Activated CD8-positive, alpha-beta T cell treated with anti-CD3 and anti-CD28 coated beads for 36 hours (primary cell): ENCODE measurements at regions not wholly inside any gene's neighbourhood (a gene's known extent, or its start where the extent isn't known, plus 50 kb on each side); places are given as distances from the start of the nearest gene placed in this dataset.

Experiments
- ATAC-seq: fragments of 200-7000 bp; cut with Tn5 transposase; one replicate; pipeline ENCODE4 v1.10.0; 2021; ENCODE audit warnings: mild to moderate bottlenecking, moderate library complexity
- CTCF ChIA-PET: fragments of 350-600 bp; sonication (Branson Sonifier 250); formaldehyde crosslinking; loops from one replicate; lab custom pipeline; 2021; ENCODE audit warnings: antibody characterized with exemption; lab: Charles Lee
- POLR2A ChIA-PET: fragments of 350-600 bp; sonication (Branson Sonifier 250); formaldehyde crosslinking; loops from one replicate; lab custom pipeline; 2021; ENCODE audit warnings: antibody characterized with exemption; lab: Charles Lee
- DNase-seq: peaks from one replicate; pipeline ENCODE4 v3.0.0-alpha.2; 2020
- H3K27ac Mint-ChIP-seq: one replicate; pipeline ENCODE4 v1.8.0; 2021; ENCODE audit warnings: mild to moderate bottlenecking, mixed read lengths
- H3K27me3 Mint-ChIP-seq: one replicate; pipeline ENCODE4 v1.8.0; 2021; ENCODE audit warnings: mixed read lengths
- H3K36me3 Mint-ChIP-seq: one replicate; pipeline ENCODE4 v1.8.0; 2021; ENCODE audit warnings: low read depth, mixed read lengths
- H3K4me1 Mint-ChIP-seq: one replicate; pipeline ENCODE4 v1.8.0; 2021; ENCODE audit warnings: low read depth, mixed read lengths
- H3K4me3 Mint-ChIP-seq: one replicate; pipeline ENCODE4 v1.8.0; 2021; ENCODE audit warnings: mild to moderate bottlenecking, moderate library complexity, mixed read lengths
- H3K9me3 Mint-ChIP-seq: one replicate; pipeline ENCODE4 v1.8.0; 2021; ENCODE audit warnings: mixed read lengths
- intact Hi-C: fragments of 100-400 bp; cut with micrococcal nuclease; formaldehyde crosslinking; loops from one replicate; pipeline ENCODE4 v1.10.0; 2022
- TF ChIP-seq, protein P1 (sequence below): fragments of 200-600 bp; IDR thresholded peaks from one replicate; pipeline ENCODE4 v1.8.0; 2022; ENCODE audit warnings: antibody characterized with exemption, mild to moderate bottlenecking

DNA sequence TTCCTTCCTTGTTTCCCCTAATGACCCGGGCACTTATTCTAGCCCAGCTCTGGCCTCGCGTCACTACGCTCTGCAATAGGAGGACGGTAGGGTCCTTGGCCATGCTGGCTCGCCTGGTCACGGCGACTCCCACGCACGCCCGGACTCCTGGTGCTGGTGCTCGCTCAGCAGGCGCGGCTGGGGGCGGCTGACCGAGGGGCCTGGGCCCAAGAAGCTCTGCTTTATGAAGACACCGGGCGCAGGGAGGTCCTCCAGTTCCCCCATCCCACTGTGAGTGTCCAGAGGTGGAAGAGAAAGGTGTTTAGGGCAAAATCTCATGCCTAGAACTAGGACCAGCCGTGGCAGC, 54.2 kb upstream of the ZNF32 start:
- H3K36me3 Mint-ChIP-seq, result no peaks in the 10 kb centered on the region
- H3K27me3 Mint-ChIP-seq, result peaks cover 1% of the 10 kb centered on the region
- no peaks in the 10 kb centered on the region for H3K4me1 Mint-ChIP-seq
- DNase-seq (no peak), ATAC-seq (no peak)
- no peak overlapping the region for H3K27ac Mint-ChIP-seq
- no peaks in the 10 kb centered on the region for H3K9me3 Mint-ChIP-seq
- ChIA-PET POLR2A (no interaction called here), CTCF (no interaction called here)
- TF ChIP-seq, protein P1, sequence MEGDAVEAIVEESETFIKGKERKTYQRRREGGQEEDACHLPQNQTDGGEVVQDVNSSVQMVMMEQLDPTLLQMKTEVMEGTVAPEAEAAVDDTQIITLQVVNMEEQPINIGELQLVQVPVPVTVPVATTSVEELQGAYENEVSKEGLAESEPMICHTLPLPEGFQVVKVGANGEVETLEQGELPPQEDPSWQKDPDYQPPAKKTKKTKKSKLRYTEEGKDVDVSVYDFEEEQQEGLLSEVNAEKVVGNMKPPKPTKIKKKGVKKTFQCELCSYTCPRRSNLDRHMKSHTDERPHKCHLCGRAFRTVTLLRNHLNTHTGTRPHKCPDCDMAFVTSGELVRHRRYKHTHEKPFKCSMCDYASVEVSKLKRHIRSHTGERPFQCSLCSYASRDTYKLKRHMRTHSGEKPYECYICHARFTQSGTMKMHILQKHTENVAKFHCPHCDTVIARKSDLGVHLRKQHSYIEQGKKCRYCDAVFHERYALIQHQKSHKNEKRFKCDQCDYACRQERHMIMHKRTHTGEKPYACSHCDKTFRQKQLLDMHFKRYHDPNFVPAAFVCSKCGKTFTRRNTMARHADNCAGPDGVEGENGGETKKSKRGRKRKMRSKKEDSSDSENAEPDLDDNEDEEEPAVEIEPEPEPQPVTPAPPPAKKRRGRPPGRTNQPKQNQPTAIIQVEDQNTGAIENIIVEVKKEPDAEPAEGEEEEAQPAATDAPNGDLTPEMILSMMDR, result no peak
- H3K4me3 Mint-ChIP-seq, result no peak overlapping the region
- intact Hi-C loops, result no loop called here

DNA sequence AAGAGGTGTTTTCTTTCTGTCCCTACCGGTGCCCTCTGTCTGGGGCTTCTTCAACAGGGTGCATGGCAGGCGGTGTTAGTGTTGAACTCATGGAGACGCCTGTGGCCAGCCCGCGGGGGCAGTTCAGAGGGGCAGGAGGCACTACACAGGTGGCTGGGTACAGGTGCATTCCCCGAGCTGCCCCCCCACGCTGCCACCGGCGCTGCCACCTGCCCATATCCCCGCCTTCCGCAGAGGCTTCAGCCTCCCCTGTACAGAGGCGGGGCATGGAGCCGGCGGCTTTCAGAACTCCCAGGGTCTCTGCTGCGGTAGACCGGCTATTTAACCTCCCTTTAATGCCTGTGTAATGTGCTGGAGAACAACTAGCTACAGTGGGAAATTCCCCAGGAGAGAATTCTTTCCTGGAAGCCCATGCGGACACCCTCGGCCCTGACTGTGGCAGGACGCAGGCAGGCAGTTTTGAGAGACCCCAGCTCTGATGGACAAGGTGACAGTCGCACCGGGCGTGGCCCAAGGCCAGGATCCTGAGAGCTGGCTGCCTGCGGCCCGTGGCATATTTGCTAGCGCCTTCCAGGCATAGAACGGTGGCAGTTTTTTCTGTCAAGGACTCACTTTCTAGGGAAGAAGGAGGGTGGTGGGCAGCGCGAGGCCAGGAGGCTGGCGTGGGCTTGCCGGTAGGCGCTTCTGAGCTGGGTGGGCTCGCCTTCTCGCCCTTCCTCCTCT, 53.7 kb upstream of the ZNF32 start:
- intact Hi-C loops, result no loop called here
- Mint-ChIP-seq H3K9me3 (no peaks in the 10 kb centered on the region), H3K36me3 (no peaks in the 10 kb centered on the region), H3K4me1 (no peaks in the 10 kb centered on the region), H3K27me3 (peaks cover 1% of the 10 kb centered on the region), H3K27ac (no peak overlapping the region), H3K4me3 (no peak overlapping the region)
- no peak for DNase-seq
- TF ChIP-seq, protein P1, result no peak
- ATAC-seq, result no peak
- CTCF ChIA-PET, result no interaction called here
- POLR2A ChIA-PET, result no interaction called here

DNA sequence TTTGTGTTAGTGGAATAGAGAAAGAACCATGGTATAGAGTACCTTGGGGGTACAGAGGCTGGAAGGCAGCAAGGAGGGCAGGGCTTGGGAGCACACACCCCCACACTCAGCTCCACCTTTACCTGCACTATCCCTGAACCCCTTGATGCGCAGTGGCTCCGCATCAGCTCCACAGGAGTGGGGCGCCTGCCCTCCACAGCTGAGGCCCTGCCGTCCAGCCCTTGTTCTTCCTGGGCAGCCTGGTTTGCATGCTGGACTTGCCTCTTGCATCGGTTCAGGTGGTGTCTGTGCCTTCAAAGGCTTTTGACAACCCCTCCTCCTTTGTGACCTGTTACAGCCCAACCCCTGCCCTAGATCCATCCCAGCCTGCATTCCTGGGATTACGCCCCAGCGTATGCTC, 52.6 kb upstream of the ZNF32 start:
- H3K9me3 Mint-ChIP-seq, result no peaks in the 10 kb centered on the region
- H3K36me3 Mint-ChIP-seq, result no peaks in the 10 kb centered on the region
- TF ChIP-seq, protein P1, result no peak
- peaks cover 1% of the 10 kb centered on the region for H3K27me3 Mint-ChIP-seq
- H3K27ac Mint-ChIP-seq, result no peak overlapping the region
- H3K4me1 Mint-ChIP-seq, result no peaks in the 10 kb centered on the region
- intact Hi-C loops, result no loop called here
- H3K4me3 Mint-ChIP-seq, result no peak overlapping the region
- ChIA-PET POLR2A (no interaction called here), CTCF (no interaction called here)
- no peak for DNase-seq
- no peak for ATAC-seq

DNA sequence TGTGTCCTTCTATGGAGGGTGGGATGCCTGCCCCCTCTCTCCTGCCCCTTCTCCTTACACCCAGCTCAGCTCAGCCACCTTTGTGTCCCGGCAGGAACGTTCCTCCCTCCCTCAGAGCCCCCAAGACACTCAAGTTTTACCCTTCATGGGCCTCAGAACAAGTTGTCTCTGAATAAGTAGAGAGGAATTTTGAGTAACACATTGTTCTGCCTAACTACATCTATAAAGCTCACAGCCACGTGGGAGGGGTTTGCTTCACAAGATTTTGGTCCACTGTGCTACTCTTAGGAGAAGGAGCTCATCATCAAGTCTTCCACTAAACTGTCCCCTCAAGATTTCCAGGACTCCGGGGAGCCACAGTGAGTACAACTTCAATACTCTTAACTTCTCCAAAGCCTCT, 51.6 kb upstream of the ZNF32 start:
- TF ChIP-seq, protein P1, result no peak
- CTCF ChIA-PET, result interaction anchor here (1.1 kb wide), 1 partner anchor 10 kb away, joined by 3 read pairs; no protein-coding TSS in a partner anchor
- ATAC-seq, result no peak

DNA sequence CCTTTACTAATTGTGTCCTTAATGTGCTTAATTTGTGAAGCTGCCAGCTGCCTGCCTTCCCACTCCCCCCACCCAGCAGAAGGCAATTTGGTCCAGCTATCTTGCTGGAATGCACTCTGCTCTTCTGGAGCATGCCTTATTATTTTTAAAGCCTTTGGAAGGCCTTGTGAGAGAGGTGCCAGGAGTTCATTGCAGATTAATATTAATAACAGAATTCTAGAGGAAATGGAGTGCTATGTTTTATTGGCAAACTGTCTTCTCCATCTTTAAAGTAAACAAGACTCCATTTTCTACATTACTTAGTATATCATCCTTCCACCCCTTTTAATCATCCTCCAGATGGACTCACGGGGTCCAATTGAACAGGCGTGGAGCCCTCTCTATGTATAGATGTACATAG, 50.8 kb upstream of the ZNF32 start:
- Mint-ChIP-seq H3K9me3 (no peaks in the 10 kb centered on the region), H3K4me1 (no peaks in the 10 kb centered on the region), H3K36me3 (no peaks in the 10 kb centered on the region), H3K27me3 (peaks cover 1% of the 10 kb centered on the region), H3K4me3 (no peak overlapping the region), H3K27ac (no peak overlapping the region)
- intact Hi-C loops, result loop anchor here (10.0 kb wide), 1 partner anchor 335 kb away; no protein-coding TSS in a partner anchor
- ChIA-PET POLR2A (no interaction called here), CTCF (no interaction called here)
- TF ChIP-seq, protein P1, result no peak
- DNase-seq (no peak), ATAC-seq (no peak)

More for the DNA sequence above, 51.6 kb upstream of the ZNF32 start:
- H3K36me3 Mint-ChIP-seq, result no peaks in the 10 kb centered on the region
- no peaks in the 10 kb centered on the region for H3K9me3 Mint-ChIP-seq
- no peak for DNase-seq
- H3K4me1 Mint-ChIP-seq, result no peaks in the 10 kb centered on the region
- intact Hi-C loops, result no loop called here
- peaks cover 1% of the 10 kb centered on the region for H3K27me3 Mint-ChIP-seq
- no peak overlapping the region for H3K27ac Mint-ChIP-seq
- POLR2A ChIA-PET, result no interaction called here
- H3K4me3 Mint-ChIP-seq, result no peak overlapping the region
